GM12878 (cell line): ENCODE measurements at regions not wholly inside any gene's neighbourhood (a gene's known extent, or its start where the extent isn't known, plus 50 kb on each side); places are given as distances from the start of the nearest gene placed in this dataset.

Experiments used
- CREM ChIP-seq: IDR thresholded peaks from 2 replicates; pipeline ENCODE4 v1.6.1; 2014; ENCODE audit warnings: antibody characterized with exemption, low read depth
- EP300 ChIP-seq, 2 experiments: fragments of 150-350 bp in 1 of 2; IDR thresholded peaks; 2 replicates each; pipeline ENCODE4 v1.6.1; 2011 to 2012; ENCODE audit warnings: low read depth in 2 of 2, low read length in 2 of 2, borderline replicate concordance in 1 of 2, improper control_type of control experiment in 1 of 2, inconsistent platforms in 1 of 2; ENCODE audit not compliant: control insufficient read depth in 1 of 2
- ESRRA ChIP-seq: IDR thresholded peaks from 2 replicates; pipeline ENCODE4 v1.6.1; 2012; ENCODE audit warnings: mild to moderate bottlenecking, low read length, improper control_type of control experiment
- NFXL1 ChIP-seq: fragments of 450-650 bp; IDR thresholded peaks from 2 replicates; pipeline ENCODE4 v1.6.1; 2017; ENCODE audit warnings: antibody characterized with exemption, mild to moderate bottlenecking, borderline replicate concordance
- NFYB ChIP-seq: IDR thresholded peaks from 2 replicates; pipeline ENCODE4 v1.6.1; 2011; ENCODE audit warnings: low read depth, mild to moderate bottlenecking, low read length, improper control_type of control experiment, moderate library complexity; ENCODE audit not compliant: insufficient read depth
- SIN3A ChIP-seq: IDR thresholded peaks from 2 replicates; pipeline ENCODE4 v1.6.1; 2012; ENCODE audit warnings: low read depth, low read length, improper control_type of control experiment

GRCh38 chr18:5628512-5629255 is 84.9 kb upstream of the EPB41L3 start:
- TF ChIP-seq ESRRA (no peak), EP300 (IDR thresholded peaks at IDR 0.05; ENCODE audit: borderline replicate concordance in 1 of 2, control insufficient read depth in 1 of 2, low read depth in 2 of 2, low read length in 2 of 2) (no peak), CREM (no peak), NFYB (no peak), SIN3A (no peak), NFXL1 (no peak)
